ENCODE measurements at regions not wholly inside any gene's neighbourhood (a gene's known extent, or its start where the extent isn't known, plus 50 kb on each side); places are given as distances from the start of the nearest gene placed in this dataset.

- TF ChIP-seq POLR2A (IDR thresholded peaks at IDR 0.05) = no peak
- TF ChIP-seq, protein P1, sequence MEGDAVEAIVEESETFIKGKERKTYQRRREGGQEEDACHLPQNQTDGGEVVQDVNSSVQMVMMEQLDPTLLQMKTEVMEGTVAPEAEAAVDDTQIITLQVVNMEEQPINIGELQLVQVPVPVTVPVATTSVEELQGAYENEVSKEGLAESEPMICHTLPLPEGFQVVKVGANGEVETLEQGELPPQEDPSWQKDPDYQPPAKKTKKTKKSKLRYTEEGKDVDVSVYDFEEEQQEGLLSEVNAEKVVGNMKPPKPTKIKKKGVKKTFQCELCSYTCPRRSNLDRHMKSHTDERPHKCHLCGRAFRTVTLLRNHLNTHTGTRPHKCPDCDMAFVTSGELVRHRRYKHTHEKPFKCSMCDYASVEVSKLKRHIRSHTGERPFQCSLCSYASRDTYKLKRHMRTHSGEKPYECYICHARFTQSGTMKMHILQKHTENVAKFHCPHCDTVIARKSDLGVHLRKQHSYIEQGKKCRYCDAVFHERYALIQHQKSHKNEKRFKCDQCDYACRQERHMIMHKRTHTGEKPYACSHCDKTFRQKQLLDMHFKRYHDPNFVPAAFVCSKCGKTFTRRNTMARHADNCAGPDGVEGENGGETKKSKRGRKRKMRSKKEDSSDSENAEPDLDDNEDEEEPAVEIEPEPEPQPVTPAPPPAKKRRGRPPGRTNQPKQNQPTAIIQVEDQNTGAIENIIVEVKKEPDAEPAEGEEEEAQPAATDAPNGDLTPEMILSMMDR (IDR thresholded peaks at IDR 0.05) = no peak
Measured at GRCh38 chr7:47696152-47696710, 114.3 kb upstream of the TNS3 start.
